ENCODE measurements at regions not wholly inside any gene's neighbourhood (a gene's known extent, or its start where the extent isn't known, plus 50 kb on each side); places are given as distances from the start of the nearest gene placed in this dataset.

DNA sequence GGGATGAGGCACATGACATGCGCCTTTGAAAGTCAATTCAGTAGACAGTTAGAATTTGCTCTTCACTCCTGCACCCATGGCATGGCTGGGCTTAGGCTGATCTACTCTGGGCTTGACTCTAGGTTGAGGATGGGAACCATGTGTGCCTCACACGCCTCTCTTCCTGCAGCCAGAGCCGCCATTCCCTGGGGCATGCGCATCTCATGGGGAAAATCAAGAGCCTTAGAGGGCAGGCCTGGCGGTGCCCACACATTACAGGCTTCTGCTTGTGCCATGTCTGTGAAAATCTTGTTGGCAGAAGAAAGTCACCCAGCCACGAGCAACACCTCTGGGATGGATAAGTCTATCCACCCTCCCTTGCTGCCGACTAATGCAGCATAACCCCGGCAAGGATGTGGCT lies 808.5 kb downstream of the CDH9 start:
- TF ChIP-seq POLR2A (IDR thresholded peaks at IDR 0.05; ENCODE audit: low read depth, low read length) (no peak), POLR2AphosphoS5 (IDR thresholded peaks at IDR 0.05; ENCODE audit: low read depth, low read length) (no peak)
